ENCODE measurements at regions not wholly inside any gene's neighbourhood (a gene's known extent, or its start where the extent isn't known, plus 50 kb on each side); places are given as distances from the start of the nearest gene placed in this dataset.

DNA sequence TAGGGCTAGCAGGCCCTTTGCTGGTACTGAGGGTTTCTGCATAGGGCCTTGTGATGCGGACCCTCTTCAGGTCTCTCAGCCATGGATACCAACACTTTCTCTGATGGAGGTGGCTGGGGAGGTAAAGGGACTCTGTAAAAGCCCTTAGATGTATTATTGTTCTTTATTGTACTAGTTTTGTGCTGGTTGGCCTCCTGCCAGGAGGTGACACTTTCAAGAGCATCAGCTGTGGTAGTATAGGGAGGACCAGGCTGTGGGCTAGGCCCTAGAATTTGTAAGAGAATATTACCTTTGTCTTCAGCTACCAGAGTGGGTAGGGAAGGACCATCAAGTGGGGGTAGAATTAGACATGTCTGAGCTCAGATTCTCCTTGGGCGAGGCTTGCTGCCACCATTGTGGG lies 936.3 kb downstream of the CENPC start:
- ChIA-PET POLR2A (no interaction called here), CTCF (no interaction called here)
- TF ChIP-seq CTBP1 (IDR thresholded peaks at IDR 0.05; ENCODE audit: borderline replicate concordance) (no peak), TARDBP (IDR thresholded peaks at IDR 0.05) (no peak), FOXK2 (IDR thresholded peaks at IDR 0.05) (no peak), BHLHE40 (IDR thresholded peaks at IDR 0.05; ENCODE audit: borderline replicate concordance) (no peak), FOXA1 (IDR thresholded peaks at IDR 0.05) (no peak), NFRKB (IDR thresholded peaks at IDR 0.05) (no peak), SP1 (IDR thresholded peaks at IDR 0.05) (no peak), ZNF384 (IDR thresholded peaks at IDR 0.05) (no peak), ARNT (IDR thresholded peaks at IDR 0.05) (no peak), HDGF (IDR thresholded peaks at IDR 0.05; ENCODE audit: borderline replicate concordance) (no peak), SUZ12 (IDR thresholded peaks at IDR 0.05) (no peak), ELF4 (IDR thresholded peaks at IDR 0.05) (no peak), LEF1 (IDR thresholded peaks at IDR 0.05; ENCODE audit: borderline replicate concordance) (no peak), L3MBTL2 (conservative IDR thresholded peaks at IDR 0.05) (no peak), FOXM1 (IDR thresholded peaks at IDR 0.05; ENCODE audit: borderline replicate concordance) (no peak)
- TF ChIP-seq, protein P1, sequence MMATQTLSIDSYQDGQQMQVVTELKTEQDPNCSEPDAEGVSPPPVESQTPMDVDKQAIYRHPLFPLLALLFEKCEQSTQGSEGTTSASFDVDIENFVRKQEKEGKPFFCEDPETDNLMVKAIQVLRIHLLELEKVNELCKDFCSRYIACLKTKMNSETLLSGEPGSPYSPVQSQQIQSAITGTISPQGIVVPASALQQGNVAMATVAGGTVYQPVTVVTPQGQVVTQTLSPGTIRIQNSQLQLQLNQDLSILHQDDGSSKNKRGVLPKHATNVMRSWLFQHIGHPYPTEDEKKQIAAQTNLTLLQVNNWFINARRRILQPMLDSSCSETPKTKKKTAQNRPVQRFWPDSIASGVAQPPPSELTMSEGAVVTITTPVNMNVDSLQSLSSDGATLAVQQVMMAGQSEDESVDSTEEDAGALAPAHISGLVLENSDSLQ (IDR thresholded peaks at IDR 0.05) = no peak
- no peak for DNase-seq (ENCODE audit: extremely low spot score)

DNA sequence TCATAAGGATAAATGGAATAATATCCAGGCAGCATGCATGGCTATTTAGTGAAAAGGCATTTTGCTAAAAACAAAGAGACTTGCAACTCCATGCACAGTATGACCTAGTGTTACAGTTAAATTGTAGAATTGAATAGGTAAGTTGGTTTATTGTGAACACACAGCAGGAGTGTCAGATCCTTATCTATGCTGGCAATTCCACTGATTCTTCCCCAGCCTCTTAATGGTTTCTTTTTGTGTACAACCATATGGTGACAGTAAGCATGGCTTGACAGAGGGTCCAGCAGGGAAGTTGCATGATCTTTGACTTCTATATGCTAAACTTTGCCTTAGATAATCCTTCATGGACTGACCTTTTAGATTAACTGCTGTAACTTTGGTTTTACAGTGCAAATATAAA lies 936.6 kb upstream of the EPHA5 start:
- POLR2A ChIA-PET = no interaction called here
- no peak for DNase-seq (ENCODE audit: extremely low spot score)
- no peak for TF ChIP-seq TARDBP (IDR thresholded peaks at IDR 0.05)
- no peak for TF ChIP-seq FOXK2 (IDR thresholded peaks at IDR 0.05)
- no peak for TF ChIP-seq HDGF (IDR thresholded peaks at IDR 0.05; ENCODE audit: borderline replicate concordance)
- CTCF ChIA-PET = no interaction called here

DNA sequence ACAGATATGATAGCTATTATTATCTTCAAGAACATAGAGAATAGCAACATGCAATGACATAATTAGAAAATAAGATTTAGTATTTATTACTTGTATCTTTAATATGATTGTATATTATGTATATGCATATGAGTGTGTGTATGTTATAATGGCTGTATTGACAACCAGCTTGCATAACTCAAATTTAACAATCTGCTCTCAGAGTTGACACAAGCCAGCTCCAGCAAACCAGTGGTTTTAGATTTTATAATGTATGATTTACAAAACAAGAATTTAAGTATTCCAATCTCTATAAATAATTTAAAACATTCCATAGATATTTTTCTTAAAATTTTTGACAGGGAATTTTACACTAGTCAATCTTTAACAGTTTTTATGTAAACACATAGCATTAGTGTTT lies 935.9 kb upstream of the EPHA5 start:
- CTCF ChIA-PET = no interaction called here
- no peak for TF ChIP-seq ARNT (IDR thresholded peaks at IDR 0.05)
- no peak for TF ChIP-seq LEF1 (IDR thresholded peaks at IDR 0.05; ENCODE audit: borderline replicate concordance)
- TF ChIP-seq CTBP1 (IDR thresholded peaks at IDR 0.05; ENCODE audit: borderline replicate concordance) = no peak
- no peak for TF ChIP-seq L3MBTL2 (conservative IDR thresholded peaks at IDR 0.05)
- TF ChIP-seq ELF4 (IDR thresholded peaks at IDR 0.05) = no peak
- TF ChIP-seq TARDBP (IDR thresholded peaks at IDR 0.05) = no peak
- TF ChIP-seq, protein P1 (IDR thresholded peaks at IDR 0.05) = no peak
- no peak for TF ChIP-seq FOXA1 (IDR thresholded peaks at IDR 0.05)
- TF ChIP-seq ZNF384 (IDR thresholded peaks at IDR 0.05) = no peak
- TF ChIP-seq HDGF (IDR thresholded peaks at IDR 0.05; ENCODE audit: borderline replicate concordance) = no peak
- no peak for TF ChIP-seq FOXM1 (IDR thresholded peaks at IDR 0.05; ENCODE audit: borderline replicate concordance)
- TF ChIP-seq BHLHE40 (IDR thresholded peaks at IDR 0.05; ENCODE audit: borderline replicate concordance) = no peak
- TF ChIP-seq SUZ12 (IDR thresholded peaks at IDR 0.05) = no peak
- no peak for DNase-seq (ENCODE audit: extremely low spot score)
- POLR2A ChIA-PET = no interaction called here

DNA sequence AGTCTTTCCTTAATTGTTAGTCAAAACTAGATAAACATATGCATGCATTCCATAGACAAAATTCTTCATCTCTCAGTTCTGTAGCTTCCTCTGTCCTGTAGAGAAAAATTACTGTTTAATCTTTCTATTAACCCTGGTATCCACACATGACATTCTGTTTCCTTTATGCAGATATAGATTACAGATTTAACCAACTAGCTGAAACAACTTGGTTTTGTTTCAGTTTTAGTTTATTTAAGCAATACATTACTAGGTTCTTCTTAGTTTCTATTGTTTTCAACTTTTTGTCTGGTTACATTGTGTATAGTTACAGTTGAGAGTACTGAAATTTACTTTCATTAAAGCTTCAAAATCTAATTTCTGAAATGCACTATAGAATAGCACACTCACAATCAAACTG lies 933.9 kb upstream of the EPHA5 start:
- no peak for DNase-seq (ENCODE audit: extremely low spot score)
- TF ChIP-seq BHLHE40 (IDR thresholded peaks at IDR 0.05; ENCODE audit: borderline replicate concordance) (no peak), FOXK2 (IDR thresholded peaks at IDR 0.05) (no peak), HDGF (IDR thresholded peaks at IDR 0.05; ENCODE audit: borderline replicate concordance) (no peak), ELF4 (IDR thresholded peaks at IDR 0.05) (no peak), L3MBTL2 (conservative IDR thresholded peaks at IDR 0.05) (no peak), TARDBP (IDR thresholded peaks at IDR 0.05) (no peak), SUZ12 (IDR thresholded peaks at IDR 0.05) (no peak), LEF1 (IDR thresholded peaks at IDR 0.05; ENCODE audit: borderline replicate concordance) (no peak), CTBP1 (IDR thresholded peaks at IDR 0.05; ENCODE audit: borderline replicate concordance) (no peak), FOXA1 (IDR thresholded peaks at IDR 0.05) (no peak), ZNF384 (IDR thresholded peaks at IDR 0.05) (no peak), NFRKB (IDR thresholded peaks at IDR 0.05) (no peak), SP1 (IDR thresholded peaks at IDR 0.05) (no peak), ARNT (IDR thresholded peaks at IDR 0.05) (no peak)
- TF ChIP-seq, protein P1 (IDR thresholded peaks at IDR 0.05) = no peak
- ChIA-PET CTCF (no interaction called here), POLR2A (no interaction called here)

DNA sequence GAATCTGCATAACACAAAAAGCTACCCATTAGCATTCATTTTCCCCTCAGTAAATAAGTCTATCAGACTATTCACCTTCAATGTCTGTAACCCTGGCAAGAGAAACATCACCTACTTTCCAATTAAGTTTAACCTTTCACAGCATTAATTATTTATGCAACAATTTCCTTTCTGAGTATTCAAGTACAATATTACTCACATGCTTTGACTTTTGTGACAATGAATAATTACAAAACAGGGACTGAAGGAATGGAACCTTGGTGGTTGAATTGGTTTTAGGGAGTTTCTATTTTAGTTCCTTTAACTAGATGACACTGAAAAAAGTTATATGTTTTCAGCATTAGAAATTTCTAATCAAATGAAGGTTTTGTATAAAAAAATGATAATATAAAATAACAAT lies 932.3 kb upstream of the EPHA5 start:
- no peak for TF ChIP-seq ZNF384 (IDR thresholded peaks at IDR 0.05)
- TF ChIP-seq ARNT (IDR thresholded peaks at IDR 0.05) = no peak
- TF ChIP-seq HDGF (IDR thresholded peaks at IDR 0.05; ENCODE audit: borderline replicate concordance) = no peak
- no peak for TF ChIP-seq FOXK2 (IDR thresholded peaks at IDR 0.05)
- TF ChIP-seq FOXA1 (IDR thresholded peaks at IDR 0.05) = no peak
- TF ChIP-seq, protein P1 (IDR thresholded peaks at IDR 0.05) = no peak
- TF ChIP-seq LEF1 (IDR thresholded peaks at IDR 0.05; ENCODE audit: borderline replicate concordance) = no peak
- no peak for TF ChIP-seq TARDBP (IDR thresholded peaks at IDR 0.05)
- TF ChIP-seq BHLHE40 (IDR thresholded peaks at IDR 0.05; ENCODE audit: borderline replicate concordance) = no peak
- no peak for TF ChIP-seq NFRKB (IDR thresholded peaks at IDR 0.05)
- TF ChIP-seq SP1 (IDR thresholded peaks at IDR 0.05) = no peak
- TF ChIP-seq SUZ12 (IDR thresholded peaks at IDR 0.05) = no peak
- DNase-seq (ENCODE audit: extremely low spot score) = no peak
- ChIA-PET POLR2A (no interaction called here), CTCF (no interaction called here)

DNA sequence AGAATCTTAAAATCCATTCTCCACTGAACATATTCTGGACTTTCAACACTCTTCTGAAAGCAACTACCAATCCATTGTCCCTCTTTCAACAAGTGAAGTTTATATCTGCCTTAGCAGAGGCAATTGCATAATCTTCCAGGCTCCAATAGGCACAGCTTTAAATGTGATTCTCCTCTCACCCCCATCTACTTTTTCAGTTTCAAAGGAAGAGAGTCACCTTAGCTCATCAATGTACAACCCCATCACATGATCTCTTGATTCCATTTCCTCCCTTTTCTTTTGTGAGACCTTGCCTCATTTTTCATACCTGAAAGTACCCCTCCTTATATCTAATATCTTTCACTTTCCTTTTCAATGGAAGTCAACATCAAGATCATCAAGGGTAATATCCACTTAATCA lies 921.7 kb upstream of the EPHA5 start:
- ChIA-PET CTCF (no interaction called here), POLR2A (no interaction called here)

More for the DNA sequence above, 921.7 kb upstream of the EPHA5 start:
- no peak for DNase-seq (ENCODE audit: extremely low spot score)
- no peak for TF ChIP-seq CTBP1 (IDR thresholded peaks at IDR 0.05; ENCODE audit: borderline replicate concordance)
- TF ChIP-seq FOXA1 (IDR thresholded peaks at IDR 0.05) = no peak
- TF ChIP-seq FOXK2 (IDR thresholded peaks at IDR 0.05) = no peak
- no peak for TF ChIP-seq NFRKB (IDR thresholded peaks at IDR 0.05)
- TF ChIP-seq FOXM1 (IDR thresholded peaks at IDR 0.05; ENCODE audit: borderline replicate concordance) = no peak
- TF ChIP-seq LEF1 (IDR thresholded peaks at IDR 0.05; ENCODE audit: borderline replicate concordance) = no peak
- TF ChIP-seq ARNT (IDR thresholded peaks at IDR 0.05) = no peak
